ENCODE measurements at regions not wholly inside any gene's neighbourhood (a gene's known extent, or its start where the extent isn't known, plus 50 kb on each side); places are given as distances from the start of the nearest gene placed in this dataset.

DNA sequence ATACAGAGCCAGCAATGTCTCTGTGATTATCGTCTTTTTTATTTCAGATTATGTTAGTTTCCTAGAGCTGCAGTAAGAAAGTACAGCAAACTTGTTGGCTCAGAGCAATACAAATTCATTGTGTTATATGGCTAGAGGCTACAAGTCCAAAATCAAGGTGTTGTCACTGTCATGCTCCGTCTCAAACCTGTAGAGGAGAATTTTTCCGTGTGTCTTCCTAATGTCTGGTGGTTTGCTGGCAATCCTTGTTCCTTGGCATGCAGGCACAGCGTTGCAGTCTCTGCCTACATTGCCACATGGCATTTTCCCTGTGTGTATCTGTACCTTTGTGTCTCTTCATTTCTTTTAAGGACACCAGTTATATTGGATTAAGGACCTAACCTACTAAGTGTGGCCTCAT, 244.4 kb downstream of the LRRIQ3 start:
- H3K9ac ChIP-seq (ENCODE audit: low read length) = no peak overlapping the region
- H2BK120ac ChIP-seq (ENCODE audit: low read depth, low read length) = no peak overlapping the region
- H3K56ac ChIP-seq (ENCODE audit: low read length) = no peak overlapping the region
- no peaks in the 10 kb centered on the region for H3K79me1 ChIP-seq (ENCODE audit: low read length)
- H3K27ac ChIP-seq (ENCODE audit: low read depth, low read length) = no peak overlapping the region
- no peak overlapping the region for H3K4me3 ChIP-seq (ENCODE audit: low read length)
- H4K8ac ChIP-seq (ENCODE audit: low read depth, low read length) = no peak overlapping the region
- no CpG with 5 or more reads among the region's 4 CpGs for WGBS (ENCODE audit: extremely low coverage, insufficient coverage, low lambda C conversion rate)
- H3K4ac ChIP-seq (ENCODE audit: low read depth, low read length) = no peak overlapping the region
- no peaks in the 10 kb centered on the region for H3K27me3 ChIP-seq (ENCODE audit: insufficient read depth, low read length, poor library complexity)
- no peak for DNase-seq
- H3K4me1 ChIP-seq (ENCODE audit: control insufficient read depth, low read depth, low read length) = no peaks in the 10 kb centered on the region
- H4K5ac ChIP-seq (ENCODE audit: low read length) = no peak overlapping the region
- no peak overlapping the region for H3K23ac ChIP-seq (ENCODE audit: low read length)
- no peak overlapping the region for H3K18ac ChIP-seq (ENCODE audit: low read length)
- no peaks in the 10 kb centered on the region for H3K79me2 ChIP-seq (ENCODE audit: control insufficient read depth, insufficient read depth, low read length)
- no peak overlapping the region for H2AK5ac ChIP-seq (ENCODE audit: low read length)
- H2BK15ac ChIP-seq (replicated peaks; ENCODE audit: low read depth) = no peak overlapping the region
- H3K4me2 ChIP-seq (ENCODE audit: low read length) = no peak overlapping the region
- H3K36me3 ChIP-seq (ENCODE audit: control insufficient read depth, insufficient read depth, low read length) = no peaks in the 10 kb centered on the region
- H2BK5ac ChIP-seq (ENCODE audit: low read length) = no peak overlapping the region

DNA sequence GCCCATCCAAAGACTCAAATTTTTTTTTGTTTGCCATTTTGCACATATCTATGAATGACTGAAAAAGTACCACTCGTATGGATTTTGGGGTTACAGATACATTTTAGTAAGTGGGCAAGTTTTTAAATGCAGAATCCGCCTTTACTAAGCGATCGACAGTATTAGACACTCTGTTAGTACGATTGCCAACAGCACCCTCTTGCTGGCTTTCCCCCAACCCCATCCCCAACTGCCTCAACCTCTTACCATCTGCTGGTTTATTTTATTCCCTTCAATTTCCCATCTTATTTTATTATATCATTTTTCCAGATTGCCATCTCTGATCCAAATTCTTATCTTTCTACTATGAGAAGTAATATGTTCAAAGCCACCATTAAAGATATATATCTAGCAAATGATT, 244.8 kb downstream of the LRRIQ3 start:
- H4K5ac ChIP-seq (ENCODE audit: low read length) = no peak overlapping the region
- no peak overlapping the region for H3K9ac ChIP-seq (ENCODE audit: low read length)
- no peak overlapping the region for H3K27ac ChIP-seq (ENCODE audit: low read depth, low read length)
- H3K79me2 ChIP-seq (ENCODE audit: control insufficient read depth, insufficient read depth, low read length) = no peaks in the 10 kb centered on the region
- no peak overlapping the region for H3K4me3 ChIP-seq (ENCODE audit: low read length)
- no peaks in the 10 kb centered on the region for H3K4me1 ChIP-seq (ENCODE audit: control insufficient read depth, low read depth, low read length)
- H2BK120ac ChIP-seq (ENCODE audit: low read depth, low read length) = no peak overlapping the region
- no peak overlapping the region for H3K4me2 ChIP-seq (ENCODE audit: low read length)
- no peak overlapping the region for H3K23ac ChIP-seq (ENCODE audit: low read length)
- H2BK15ac ChIP-seq (replicated peaks; ENCODE audit: low read depth) = no peak overlapping the region
- H2AK5ac ChIP-seq (ENCODE audit: low read length) = no peak overlapping the region
- H3K79me1 ChIP-seq (ENCODE audit: low read length) = no peaks in the 10 kb centered on the region
- WGBS (ENCODE audit: extremely low coverage, insufficient coverage, low lambda C conversion rate) = no CpG with 5 or more reads among the region's 5 CpGs
- H2BK5ac ChIP-seq (ENCODE audit: low read length) = no peak overlapping the region
- no peak overlapping the region for H4K8ac ChIP-seq (ENCODE audit: low read depth, low read length)
- H3K27me3 ChIP-seq (ENCODE audit: insufficient read depth, low read length, poor library complexity) = no peaks in the 10 kb centered on the region
- H3K18ac ChIP-seq (ENCODE audit: low read length) = no peak overlapping the region
- H3K56ac ChIP-seq (ENCODE audit: low read length) = no peak overlapping the region
- no peak for DNase-seq
- H3K4ac ChIP-seq (ENCODE audit: low read depth, low read length) = no peak overlapping the region
- no peaks in the 10 kb centered on the region for H3K36me3 ChIP-seq (ENCODE audit: control insufficient read depth, insufficient read depth, low read length)

DNA sequence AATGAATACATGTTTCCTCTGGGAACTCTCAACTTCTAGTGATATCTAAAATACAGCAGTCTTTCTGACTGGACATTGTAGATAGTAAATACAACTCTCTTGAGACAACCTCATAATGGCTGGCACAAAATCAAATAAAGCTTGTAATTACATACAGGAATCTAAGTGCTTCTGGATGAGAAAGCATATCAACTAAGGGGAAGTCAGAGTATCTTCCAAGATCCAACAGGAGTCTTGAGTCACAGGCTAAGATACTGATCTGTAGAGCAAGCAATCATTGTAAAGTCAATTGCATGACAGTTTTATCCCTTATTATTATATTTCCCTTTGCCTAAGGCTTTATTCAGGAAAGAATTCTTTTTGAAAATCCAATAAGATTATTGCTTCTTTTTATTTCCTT, 249.9 kb downstream of the LRRIQ3 start:
- Histone ChIP-seq H2BK15ac (replicated peaks; ENCODE audit: low read depth) (no peak overlapping the region), H2BK120ac (ENCODE audit: low read depth, low read length) (no peak overlapping the region), H3K4me3 (ENCODE audit: low read length) (no peak overlapping the region), H2BK5ac (ENCODE audit: low read length) (no peak overlapping the region), H3K79me1 (ENCODE audit: low read length) (no peaks in the 10 kb centered on the region), H3K18ac (ENCODE audit: low read length) (no peak overlapping the region), H3K27me3 (ENCODE audit: insufficient read depth, low read length, poor library complexity) (no peaks in the 10 kb centered on the region), H3K4me2 (ENCODE audit: low read length) (no peak overlapping the region), H3K27ac (ENCODE audit: low read depth, low read length) (no peak overlapping the region), H3K36me3 (ENCODE audit: control insufficient read depth, insufficient read depth, low read length) (no peaks in the 10 kb centered on the region), H3K56ac (ENCODE audit: low read length) (no peak overlapping the region), H3K9ac (ENCODE audit: low read length) (no peak overlapping the region), H3K4me1 (ENCODE audit: control insufficient read depth, low read depth, low read length) (no peaks in the 10 kb centered on the region), H3K4ac (ENCODE audit: low read depth, low read length) (no peak overlapping the region), H4K5ac (ENCODE audit: low read length) (no peak overlapping the region), H2AK5ac (ENCODE audit: low read length) (no peak overlapping the region), H3K79me2 (ENCODE audit: control insufficient read depth, insufficient read depth, low read length) (no peaks in the 10 kb centered on the region), H4K8ac (ENCODE audit: low read depth, low read length) (no peak overlapping the region), H3K23ac (ENCODE audit: low read length) (no peak overlapping the region)
- DNase-seq = no peak

DNA sequence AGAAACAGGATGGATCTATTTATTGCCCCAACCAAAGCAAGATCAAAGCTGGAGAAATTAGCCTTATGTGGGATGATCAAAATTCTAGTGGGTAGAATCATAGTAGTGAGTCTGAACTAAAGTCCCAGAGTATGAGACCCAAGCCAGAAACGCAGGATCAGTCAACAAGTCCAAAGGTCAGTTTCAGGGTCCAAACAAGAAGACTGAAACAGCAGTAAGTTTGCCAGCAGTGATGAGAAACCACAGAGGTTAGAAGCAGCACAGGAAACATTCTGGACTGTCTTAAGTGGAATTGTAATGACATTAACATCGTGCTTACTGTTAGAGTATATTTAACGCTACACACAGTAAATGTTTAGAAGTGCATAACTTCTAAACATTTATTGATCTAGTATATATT, 251.0 kb downstream of the LRRIQ3 start:
- H3K27me3 ChIP-seq (ENCODE audit: insufficient read depth, low read length, poor library complexity) = no peaks in the 10 kb centered on the region
- H4K5ac ChIP-seq (ENCODE audit: low read length) = no peak overlapping the region
- H3K4ac ChIP-seq (ENCODE audit: low read depth, low read length) = no peak overlapping the region
- no peak for DNase-seq
- H3K4me3 ChIP-seq (ENCODE audit: low read length) = no peak overlapping the region
- H3K23ac ChIP-seq (ENCODE audit: low read length) = no peak overlapping the region
- no peaks in the 10 kb centered on the region for H3K79me1 ChIP-seq (ENCODE audit: low read length)
- H3K27ac ChIP-seq (ENCODE audit: low read depth, low read length) = no peak overlapping the region
- no peaks in the 10 kb centered on the region for H3K36me3 ChIP-seq (ENCODE audit: control insufficient read depth, insufficient read depth, low read length)
- no peak overlapping the region for H3K4me2 ChIP-seq (ENCODE audit: low read length)
- no peak overlapping the region for H2BK120ac ChIP-seq (ENCODE audit: low read depth, low read length)
- no peak overlapping the region for H3K9ac ChIP-seq (ENCODE audit: low read length)
- no peak overlapping the region for H2AK5ac ChIP-seq (ENCODE audit: low read length)
- H2BK15ac ChIP-seq (replicated peaks; ENCODE audit: low read depth) = no peak overlapping the region
- H2BK5ac ChIP-seq (ENCODE audit: low read length) = no peak overlapping the region
- no peak overlapping the region for H4K8ac ChIP-seq (ENCODE audit: low read depth, low read length)
- no peak overlapping the region for H3K56ac ChIP-seq (ENCODE audit: low read length)
- WGBS (ENCODE audit: extremely low coverage, insufficient coverage, low lambda C conversion rate) = no CpG with 5 or more reads among the region's 3 CpGs
- no peaks in the 10 kb centered on the region for H3K79me2 ChIP-seq (ENCODE audit: control insufficient read depth, insufficient read depth, low read length)
- no peaks in the 10 kb centered on the region for H3K4me1 ChIP-seq (ENCODE audit: control insufficient read depth, low read depth, low read length)
- H3K18ac ChIP-seq (ENCODE audit: low read length) = no peak overlapping the region

DNA sequence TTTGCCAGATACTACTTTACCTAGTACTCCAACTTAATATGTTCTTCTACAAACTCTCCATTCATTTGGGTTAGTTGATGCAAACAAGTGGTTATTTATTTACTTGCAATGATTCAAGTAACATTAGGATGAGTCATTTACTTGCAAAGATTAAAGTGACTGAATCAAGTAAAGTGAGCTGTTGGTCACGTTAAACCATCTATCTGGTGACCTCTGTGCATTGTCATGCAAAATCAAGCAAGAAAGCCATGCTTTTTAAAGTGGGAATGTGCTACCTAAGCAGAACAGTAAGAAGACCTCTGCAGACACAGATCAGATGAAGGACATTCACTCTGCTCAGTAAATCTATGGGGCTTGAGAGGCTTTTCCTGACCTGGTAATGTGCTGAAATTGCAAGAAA, 254.7 kb downstream of the LRRIQ3 start:
- H4K8ac ChIP-seq (ENCODE audit: low read depth, low read length) = no peak overlapping the region
- no peak overlapping the region for H3K4me3 ChIP-seq (ENCODE audit: low read length)
- H3K4me1 ChIP-seq (ENCODE audit: control insufficient read depth, low read depth, low read length) = no peaks in the 10 kb centered on the region
- H3K56ac ChIP-seq (ENCODE audit: low read length) = no peak overlapping the region
- H3K36me3 ChIP-seq (ENCODE audit: control insufficient read depth, insufficient read depth, low read length) = no peaks in the 10 kb centered on the region
- no peak overlapping the region for H2BK5ac ChIP-seq (ENCODE audit: low read length)
- H3K4me2 ChIP-seq (ENCODE audit: low read length) = no peak overlapping the region
- no peak overlapping the region for H2BK120ac ChIP-seq (ENCODE audit: low read depth, low read length)
- no peak overlapping the region for H2BK15ac ChIP-seq (replicated peaks; ENCODE audit: low read depth)
- no peak overlapping the region for H4K5ac ChIP-seq (ENCODE audit: low read length)
- no peaks in the 10 kb centered on the region for H3K79me2 ChIP-seq (ENCODE audit: control insufficient read depth, insufficient read depth, low read length)
- H3K9ac ChIP-seq (ENCODE audit: low read length) = no peak overlapping the region
- H3K23ac ChIP-seq (ENCODE audit: low read length) = no peak overlapping the region
- H3K18ac ChIP-seq (ENCODE audit: low read length) = no peak overlapping the region
- no CpG with 5 or more reads among the region's 1 CpG for WGBS (ENCODE audit: extremely low coverage, insufficient coverage, low lambda C conversion rate)
- no peak overlapping the region for H3K27ac ChIP-seq (ENCODE audit: low read depth, low read length)
- no peaks in the 10 kb centered on the region for H3K79me1 ChIP-seq (ENCODE audit: low read length)
- H3K27me3 ChIP-seq (ENCODE audit: insufficient read depth, low read length, poor library complexity) = no peaks in the 10 kb centered on the region
- DNase-seq = peak; percentile 60
- no peak overlapping the region for H3K4ac ChIP-seq (ENCODE audit: low read depth, low read length)
- no peak overlapping the region for H2AK5ac ChIP-seq (ENCODE audit: low read length)

DNA sequence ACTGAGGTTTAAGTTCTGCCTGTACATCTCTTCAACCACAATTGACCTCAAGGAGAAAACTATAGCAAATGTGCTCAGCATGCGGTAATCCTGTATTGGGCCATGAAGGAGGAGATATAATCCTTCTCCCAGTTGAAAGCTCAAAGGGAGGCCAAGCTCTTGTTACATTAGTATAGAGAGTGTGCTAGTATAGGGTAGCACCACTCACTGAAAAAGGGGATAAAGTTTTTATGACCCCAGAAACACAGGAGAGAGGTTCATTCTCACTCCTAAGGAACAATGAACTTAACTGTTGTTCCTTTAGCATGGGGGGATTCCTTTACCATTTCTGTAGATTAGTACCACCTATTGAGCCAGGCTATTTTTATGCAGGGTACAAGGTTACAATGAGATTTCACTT, 267.7 kb downstream of the LRRIQ3 start:
- no peaks in the 10 kb centered on the region for H3K79me2 ChIP-seq (ENCODE audit: control insufficient read depth, insufficient read depth, low read length)
- H3K27me3 ChIP-seq (ENCODE audit: insufficient read depth, low read length, poor library complexity) = no peaks in the 10 kb centered on the region
- WGBS (ENCODE audit: extremely low coverage, insufficient coverage, low lambda C conversion rate) = no CpG with 5 or more reads among the region's 1 CpG
- H2BK5ac ChIP-seq (ENCODE audit: low read length) = no peak overlapping the region
- H2BK15ac ChIP-seq (replicated peaks; ENCODE audit: low read depth) = no peak overlapping the region
- no peak overlapping the region for H3K4me3 ChIP-seq (ENCODE audit: low read length)
- no peak overlapping the region for H3K27ac ChIP-seq (ENCODE audit: low read depth, low read length)
- no peak overlapping the region for H3K56ac ChIP-seq (ENCODE audit: low read length)
- no peak overlapping the region for H3K4me2 ChIP-seq (ENCODE audit: low read length)
- H3K18ac ChIP-seq (ENCODE audit: low read length) = no peak overlapping the region
- no peak overlapping the region for H3K9ac ChIP-seq (ENCODE audit: low read length)
- no peak overlapping the region for H3K4ac ChIP-seq (ENCODE audit: low read depth, low read length)
- no peak for DNase-seq
- no peak overlapping the region for H3K23ac ChIP-seq (ENCODE audit: low read length)
- no peak overlapping the region for H2AK5ac ChIP-seq (ENCODE audit: low read length)
- no peaks in the 10 kb centered on the region for H3K79me1 ChIP-seq (ENCODE audit: low read length)
- H3K36me3 ChIP-seq (ENCODE audit: control insufficient read depth, insufficient read depth, low read length) = no peaks in the 10 kb centered on the region
- no peak overlapping the region for H4K5ac ChIP-seq (ENCODE audit: low read length)
- no peak overlapping the region for H2BK120ac ChIP-seq (ENCODE audit: low read depth, low read length)
- H4K8ac ChIP-seq (ENCODE audit: low read depth, low read length) = no peak overlapping the region
- no peaks in the 10 kb centered on the region for H3K4me1 ChIP-seq (ENCODE audit: control insufficient read depth, low read depth, low read length)

Data from mesendoderm (in vitro differentiated cells).